Adrenal gland (tissue), 9 donors: ENCODE measurements at regions not wholly inside any gene's neighbourhood (a gene's known extent, or its start where the extent isn't known, plus 50 kb on each side); places are given as distances from the start of the nearest gene placed in this dataset.
"Not testable (repeated sequence)": the region's sequence is repeated elsewhere in the genome, so short reads cannot be mapped to it uniquely, and the experiment has no call there.

ENCODE experiments used
- DNase-seq, 7 donors: peaks; one replicate each; pipeline ENCODE4 v3.0.0-alpha.2; 2019 to 2020
- H3K27ac ChIP-seq, 5 donors: fragments of 200-600 bp; sonication (generic) in 4 of 5; 1 replicate in 3 of 5; 2 replicates in 2 of 5; pipeline versions ENCODE4 v1.5.1 to v1.8.0; 2016 to 2020; ENCODE audit warnings: mild to moderate bottlenecking in 1 of 5
- H3K27me3 ChIP-seq: fragments of 200-600 bp; 2 replicates; pipeline ENCODE4 v1.8.0; 2021
- H3K36me3 ChIP-seq, 2 donors: fragments of 200-600 bp; replicated peaks in 1 of 2; 1 replicate in 1 of 2; 2 replicates in 1 of 2; pipeline versions ENCODE4 v1.5.1 to v1.8.0; 2018 to 2022
- H3K4me1 ChIP-seq, 2 donors: fragments of 200-600 bp; replicated peaks in 1 of 2; 1 replicate in 1 of 2; 2 replicates in 1 of 2; pipeline versions ENCODE4 v1.5.1 to v1.8.0; 2018 to 2021
- H3K4me3 ChIP-seq, 4 donors: fragments of 200-600 bp; sonication (generic) in 3 of 4; one replicate each; pipeline ENCODE4 v1.5.1; 2016 to 2018
- H3K9me3 ChIP-seq, 3 donors: fragments of 200-600 bp; sonication (generic) in 1 of 3; replicated peaks in 1 of 3; 1 replicate in 2 of 3; 2 replicates in 1 of 3; pipeline versions ENCODE4 v1.5.1 to v1.8.0; 2016 to 2021
- CTCF ChIP-seq, 6 experiments: fragments of 450-650 bp in 4 of 6; fragments of 200-600 bp in 2 of 6; sonication (generic) in 1 of 6; IDR thresholded peaks; 1 replicate in 5 of 6; 2 replicates in 1 of 6; pipeline versions ENCODE4 v1.5.1 to v1.8.0; 2016 to 2021; ENCODE audit warnings: antibody characterized with exemption in 6 of 6, mild to moderate bottlenecking in 2 of 6, moderate library complexity in 1 of 6
- POLR2A ChIP-seq, 2 donors: fragments of 450-650 bp; IDR thresholded peaks; one replicate each; pipeline ENCODE4 v1.6.1; 2017; ENCODE audit warnings: antibody characterized with exemption in 2 of 2, mild to moderate bottlenecking in 2 of 2, moderate library complexity in 1 of 2
- WGBS, 4 donors: extraction: QIAGEN DNeasy Blood & Tissue Kit in 2 of 4; methylation state at CpG; one replicate each; pipeline versions ENCODE4 v1.1.5 to v1.1.7; 2013 to 2017; 5-methylcytosine and 5-hydroxymethylcytosine counted together
- intact Hi-C, 2 donors: fragments of 100-400 bp; cut with DNase I; formaldehyde crosslinking; loops; one replicate each; pipeline versions ENCODE4 v1.14.1 to v1.15.0; 2022 to 2023
- donor health status: healthy with polysubstance abuse.
- donor health status: Bipolar disorder and iron deficiency.
- donor health status: DM: yes; HTN: yes; CAD: no.
- donor health status: DM: no; HTN: no; CAD: no.
- donor health status: DM: no; HTN: no; CAD: no.

- peak in 4 of 7 donors; percentile 9 to 25 (median 24) for DNase-seq
- TF ChIP-seq POLR2A (IDR thresholded peaks at IDR 0.05) (no peak), CTCF (IDR thresholded peaks at IDR 0.05) (no peak)
- Histone ChIP-seq H3K27ac (no peak overlapping the region), H3K9me3 (no peaks in the 10 kb centered on the region), H3K36me3 (no peaks in the 10 kb centered on the region), H3K27me3 (no peaks in the 10 kb centered on the region), H3K4me3 (peak overlapping the region in 1 of 4 donors; percentile 28), H3K4me1 (no peaks in the 10 kb centered on the region)
- 67 to 81% (median 70%) methylated on average over 7 of the region's 7 CpGs for WGBS, 4 donors
- intact Hi-C loops = no loop called here
Measured at GRCh38 chr3:160052385-160053047, 63.9 kb downstream of the IL12A start.

- H3K36me3 ChIP-seq = no peaks in the 10 kb centered on the region
- TF ChIP-seq POLR2A (IDR thresholded peaks at IDR 0.05) (no peak), CTCF (IDR thresholded peaks at IDR 0.05) (no peak)
- intact Hi-C loops = no loop called here
- no peak for DNase-seq
- no peaks in the 10 kb centered on the region for H3K9me3 ChIP-seq
- H3K4me1 ChIP-seq = no peaks in the 10 kb centered on the region
- no peak overlapping the region for H3K27ac ChIP-seq
- H3K4me3 ChIP-seq = peak overlapping the region in 1 of 4 donors; percentile 28
- H3K27me3 ChIP-seq = no peaks in the 10 kb centered on the region
- 57 to 65% (median 62%) methylated on average over 4 of the region's 4 CpGs for WGBS, 4 donors
Measured at GRCh38 chr3:160053048-160053391, 64.4 kb downstream of the IL12A start.

GRCh38 chr3:160054862-160055261 is 66.2 kb downstream of the IL12A start:
- H3K4me3 ChIP-seq, H3K36me3 ChIP-seq, DNase-seq, intact Hi-C loops, H3K4me1 ChIP-seq, H3K27me3 ChIP-seq, H3K9me3 ChIP-seq, H3K27ac ChIP-seq: not testable (repeated sequence)
- WGBS, 4 donors = 82 to 87% (median 83%) methylated on average over 4 of the region's 4 CpGs

GRCh38 chr3:160055659-160056058 is 67.0 kb downstream of the IL12A start:
- Histone ChIP-seq H3K4me3 (no peak overlapping the region), H3K4me1 (no peaks in the 10 kb centered on the region), H3K9me3 (no peaks in the 10 kb centered on the region), H3K27ac (no peak overlapping the region), H3K36me3 (no peaks in the 10 kb centered on the region), H3K27me3 (no peaks in the 10 kb centered on the region)
- TF ChIP-seq POLR2A (IDR thresholded peaks at IDR 0.05) = no peak
- TF ChIP-seq CTCF (IDR thresholded peaks at IDR 0.05) = no peak
- intact Hi-C loops = no loop called here
- no peak for DNase-seq
- 88 to 95% (median 93%) methylated on average over 3 of the region's 3 CpGs for WGBS, 4 donors

- WGBS, 4 donors = 68 to 80% (median 74%) methylated on average over 2 of the region's 2 CpGs
- Histone ChIP-seq H3K4me1 (no peaks in the 10 kb centered on the region), H3K9me3 (no peaks in the 10 kb centered on the region), H3K27ac (no peak overlapping the region), H3K27me3 (no peaks in the 10 kb centered on the region), H3K36me3 (no peaks in the 10 kb centered on the region), H3K4me3 (no peak overlapping the region)
- no peak for TF ChIP-seq POLR2A (IDR thresholded peaks at IDR 0.05)
- TF ChIP-seq CTCF (IDR thresholded peaks at IDR 0.05) = no peak
- DNase-seq = no peak
- intact Hi-C loops = no loop called here
Measured at GRCh38 chr3:160057331-160057730, 68.7 kb downstream of the IL12A start.
